Keratinocyte (primary cell): ENCODE measurements at regions not wholly inside any gene's neighbourhood (a gene's known extent, or its start where the extent isn't known, plus 50 kb on each side); places are given as distances from the start of the nearest gene placed in this dataset.

Source experiments
- CTCF ChIP-seq, 3 experiments: IDR thresholded peaks in 1 of 3; conservative IDR thresholded peaks in 1 of 3; optimal IDR thresholded peaks in 1 of 3; 2 replicates in 2 of 3; 3 replicates in 1 of 3; pipeline versions ENCODE3 to v1.5.1; 2011; ENCODE audit warnings: low read length in 3 of 3, mild to moderate bottlenecking in 3 of 3, moderate library complexity in 2 of 3, control low read depth in 1 of 3, inconsistent platforms in 1 of 3; ENCODE audit not compliant: insufficient read depth in 2 of 3; ENCODE audit errors: extremely low read depth in 1 of 3
- EZH2 ChIP-seq: IDR thresholded peaks from one replicate; pipeline ENCODE4 v1.6.1; 2012; ENCODE audit warnings: inconsistent platforms, mild to moderate bottlenecking, low read length, moderate library complexity

GRCh38 chr12:38547586-38547985, 231.0 kb downstream of the ALG10B start:
- TF ChIP-seq CTCF (optimal IDR thresholded peaks at IDR 0.05 in 1 of 3, IDR thresholded peaks at IDR 0.05 in 1 of 3, conservative IDR thresholded peaks at IDR 0.05 in 1 of 3; ENCODE audit: extremely low read depth in 1 of 3, insufficient read depth in 2 of 3, low read length in 3 of 3) = no peak
- no peak for TF ChIP-seq EZH2
